ENCODE measurements at regions not wholly inside any gene's neighbourhood (a gene's known extent, or its start where the extent isn't known, plus 50 kb on each side); places are given as distances from the start of the nearest gene placed in this dataset.

GRCh38 chr12:24441458-24441857 is 492.0 kb upstream of the SOX5 start:
- TF ChIP-seq CTCF (IDR thresholded peaks at IDR 0.05) (no peak), NR1H2 (CRISPR knock-in tag; IDR thresholded peaks at IDR 0.05) (no peak), E2F4 (CRISPR knock-in tag; IDR thresholded peaks at IDR 0.05; ENCODE audit: borderline replicate concordance, low read depth) (no peak), ZNF671 (CRISPR knock-in tag; IDR thresholded peaks at IDR 0.05) (no peak), ATF3 (CRISPR knock-in tag; conservative IDR thresholded peaks at IDR 0.05) (no peak)

All from WTC11 (cell line).